ENCODE measurements at regions not wholly inside any gene's neighbourhood (a gene's known extent, or its start where the extent isn't known, plus 50 kb on each side); places are given as distances from the start of the nearest gene placed in this dataset.

DNA sequence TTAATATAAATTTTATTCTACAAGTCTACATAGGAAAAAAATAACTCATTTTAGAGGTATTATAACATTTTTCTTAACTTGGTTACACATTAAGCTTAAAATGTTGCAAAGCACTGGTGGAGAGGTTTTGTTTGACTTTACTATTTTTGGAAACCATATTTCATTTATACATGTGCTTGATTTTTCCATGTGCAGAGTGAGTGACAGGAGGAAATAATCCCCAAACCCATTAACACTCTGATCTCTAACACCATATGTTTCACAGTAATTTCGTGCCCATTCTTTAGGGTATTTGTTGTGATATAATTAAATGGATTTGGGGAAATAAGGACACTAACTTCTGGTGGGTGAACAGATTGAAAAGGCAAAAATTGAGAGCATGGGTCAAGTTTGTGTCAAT lies 2124.4 kb upstream of the PCDH20 start:
- TF ChIP-seq, protein P1, sequence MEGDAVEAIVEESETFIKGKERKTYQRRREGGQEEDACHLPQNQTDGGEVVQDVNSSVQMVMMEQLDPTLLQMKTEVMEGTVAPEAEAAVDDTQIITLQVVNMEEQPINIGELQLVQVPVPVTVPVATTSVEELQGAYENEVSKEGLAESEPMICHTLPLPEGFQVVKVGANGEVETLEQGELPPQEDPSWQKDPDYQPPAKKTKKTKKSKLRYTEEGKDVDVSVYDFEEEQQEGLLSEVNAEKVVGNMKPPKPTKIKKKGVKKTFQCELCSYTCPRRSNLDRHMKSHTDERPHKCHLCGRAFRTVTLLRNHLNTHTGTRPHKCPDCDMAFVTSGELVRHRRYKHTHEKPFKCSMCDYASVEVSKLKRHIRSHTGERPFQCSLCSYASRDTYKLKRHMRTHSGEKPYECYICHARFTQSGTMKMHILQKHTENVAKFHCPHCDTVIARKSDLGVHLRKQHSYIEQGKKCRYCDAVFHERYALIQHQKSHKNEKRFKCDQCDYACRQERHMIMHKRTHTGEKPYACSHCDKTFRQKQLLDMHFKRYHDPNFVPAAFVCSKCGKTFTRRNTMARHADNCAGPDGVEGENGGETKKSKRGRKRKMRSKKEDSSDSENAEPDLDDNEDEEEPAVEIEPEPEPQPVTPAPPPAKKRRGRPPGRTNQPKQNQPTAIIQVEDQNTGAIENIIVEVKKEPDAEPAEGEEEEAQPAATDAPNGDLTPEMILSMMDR (IDR thresholded peaks at IDR 0.05; ENCODE audit: low read depth, low read length, poor library complexity, severe bottlenecking), result no peak
- TF ChIP-seq EZH2phosphoT487 (IDR thresholded peaks at IDR 0.05; ENCODE audit: borderline replicate concordance, low read length), result no peak
